D341Med (cell line): ENCODE measurements at regions not wholly inside any gene's neighbourhood (a gene's known extent, or its start where the extent isn't known, plus 50 kb on each side); places are given as distances from the start of the nearest gene placed in this dataset.
A peak's percentile ranks its signal among the peaks of the same experiment; 100 is the strongest.
"Not testable (repeated sequence)": the region's sequence is repeated elsewhere in the genome, so short reads cannot be mapped to it uniquely, and the experiment has no call there.

Experiments used
- DNase-seq: peaks from one replicate; pipeline ENCODE4 v3.0.0; 2012; ENCODE audit warnings: low spot score

- not testable (repeated sequence) for DNase-seq
Observed at GRCh38 chr3:197459571-197459970, 96.2 kb downstream of the BDH1 start.

- no peak for DNase-seq
Observed at GRCh38 chr3:197458906-197459470, 96.8 kb downstream of the BDH1 start.

GRCh38 chr3:197458179-197458707 lies 97.5 kb downstream of the BDH1 start:
- DNase-seq, result peak; percentile 77

- no peak for DNase-seq
Observed at GRCh38 chr3:197456261-197457091, 99.3 kb downstream of the BDH1 start.

GRCh38 chr3:197454841-197455240 lies 100.9 kb downstream of the BDH1 start:
- DNase-seq, result not testable (repeated sequence)

- peak; percentile 52 for DNase-seq
Observed at GRCh38 chr3:197454014-197454413, 101.8 kb downstream of the BDH1 start.

- DNase-seq, result no peak
Observed at GRCh38 chr3:197450810-197451209, 105.0 kb downstream of the BDH1 start.

- no peak for DNase-seq
Observed at GRCh38 chr3:197450308-197450707, 105.5 kb downstream of the BDH1 start.

GRCh38 chr3:197449181-197449580 lies 106.6 kb downstream of the BDH1 start:
- DNase-seq, result not testable (repeated sequence)

- DNase-seq, result not testable (repeated sequence)
Observed at GRCh38 chr3:197447781-197448180, 108.0 kb downstream of the BDH1 start.

GRCh38 chr3:197447057-197447456 lies 108.7 kb downstream of the BDH1 start:
- no peak for DNase-seq

- DNase-seq, result no peak
Observed at GRCh38 chr3:197446700-197447056, 109.1 kb downstream of the BDH1 start.

GRCh38 chr3:197445896-197446699 lies 109.7 kb downstream of the BDH1 start:
- no peak for DNase-seq

- DNase-seq, result no peak
Observed at GRCh38 chr3:197444793-197445379, 110.9 kb downstream of the BDH1 start.

GRCh38 chr3:197443506-197443905 lies 112.3 kb downstream of the BDH1 start:
- no peak for DNase-seq

- DNase-seq, result no peak
Observed at GRCh38 chr3:197440717-197441303, 115.0 kb downstream of the BDH1 start.

- no peak for DNase-seq
Observed at GRCh38 chr3:197438906-197439305, 116.9 kb downstream of the BDH1 start.

- no peak for DNase-seq
Observed at GRCh38 chr3:197435426-197435825, 120.3 kb downstream of the BDH1 start.

GRCh38 chr3:197434830-197435229 lies 120.9 kb downstream of the BDH1 start:
- no peak for DNase-seq

- DNase-seq, result no peak
Observed at GRCh38 chr3:197432384-197433127, 123.2 kb downstream of the BDH1 start.

- no peak for DNase-seq
Observed at GRCh38 chr3:197431346-197431910, 124.3 kb downstream of the BDH1 start.
